ENCODE measurements at regions not wholly inside any gene's neighbourhood (a gene's known extent, or its start where the extent isn't known, plus 50 kb on each side); places are given as distances from the start of the nearest gene placed in this dataset.

GRCh38 chr3:144178607-144179006, 207.0 kb downstream of the DIPK2A start:
- no peak for TF ChIP-seq YY1 (IDR thresholded peaks at IDR 0.05; ENCODE audit: insufficient read depth, insufficient read length)
- TF ChIP-seq SUZ12 (IDR thresholded peaks at IDR 0.05; ENCODE audit: extremely low read depth, insufficient read depth, insufficient read length) = no peak

All from NT2/D1 (cell line).